Bronchial epithelial cell (primary cell): ENCODE measurements at regions not wholly inside any gene's neighbourhood (a gene's known extent, or its start where the extent isn't known, plus 50 kb on each side); places are given as distances from the start of the nearest gene placed in this dataset.

ENCODE experiments used
- DNase-seq: peaks from one replicate; pipeline ENCODE4 v3.0.0-alpha.2; 2010; ENCODE audit warnings: low read depth
- FAIRE-seq: peaks from 2 replicates; lab custom pipeline; 2011; peaks lifted over from hg19 to GRCh38; lab: Jason Lieb, UNC
- H3K27me3 ChIP-seq: 2 replicates; pipeline ENCODE4 v1.5.1; 2011; ENCODE audit warnings: low read length; ENCODE audit not compliant: control insufficient read depth, insufficient read depth
- H3K36me3 ChIP-seq: 2 replicates; pipeline ENCODE4 v1.5.1; 2011; ENCODE audit warnings: low read length; ENCODE audit not compliant: control insufficient read depth, insufficient read depth
- H3K4me3 ChIP-seq: 2 replicates; pipeline ENCODE4 v1.5.1; 2011; ENCODE audit warnings: mild to moderate bottlenecking, low read depth, low read length, control low read depth
- CTCF ChIP-seq: IDR thresholded peaks from 2 replicates; pipeline ENCODE4 v1.5.1; 2011; ENCODE audit warnings: mild to moderate bottlenecking, moderate library complexity, low read length, control low read depth, inconsistent platforms; ENCODE audit not compliant: insufficient read depth, severe bottlenecking

GRCh38 chr13:38537051-38537450, 149.8 kb upstream of the FREM2 start:
- DNase-seq, result no peak
- Histone ChIP-seq H3K36me3 (no peaks in the 10 kb centered on the region), H3K4me3 (no peak overlapping the region), H3K27me3 (no peaks in the 10 kb centered on the region)
- no peak for TF ChIP-seq CTCF
- FAIRE-seq, result no peak

GRCh38 chr13:38538422-38538821, 148.5 kb upstream of the FREM2 start:
- DNase-seq (no peak), FAIRE-seq (no peak)
- H3K27me3 ChIP-seq, result no peaks in the 10 kb centered on the region
- H3K36me3 ChIP-seq, result no peaks in the 10 kb centered on the region
- H3K4me3 ChIP-seq, result no peak overlapping the region
- no peak for TF ChIP-seq CTCF

GRCh38 chr13:38539632-38540031, 147.2 kb upstream of the FREM2 start:
- DNase-seq (no peak), FAIRE-seq (no peak)
- no peak overlapping the region for H3K4me3 ChIP-seq
- no peak for TF ChIP-seq CTCF
- no peaks in the 10 kb centered on the region for H3K36me3 ChIP-seq
- H3K27me3 ChIP-seq, result no peaks in the 10 kb centered on the region

GRCh38 chr13:38542601-38543000, 144.3 kb upstream of the FREM2 start:
- FAIRE-seq (no peak), DNase-seq (peak; percentile 72)
- TF ChIP-seq CTCF, result no peak
- Histone ChIP-seq H3K4me3 (no peak overlapping the region), H3K27me3 (no peaks in the 10 kb centered on the region), H3K36me3 (no peaks in the 10 kb centered on the region)

- DNase-seq, result peak; percentile 31
Measured at GRCh38 chr13:38543561-38543960, 143.3 kb upstream of the FREM2 start.

More at GRCh38 chr13:38543561-38543960, 143.3 kb upstream of the FREM2 start:
- no peaks in the 10 kb centered on the region for H3K27me3 ChIP-seq
- no peak overlapping the region for H3K4me3 ChIP-seq
- FAIRE-seq, result no peak
- H3K36me3 ChIP-seq, result no peaks in the 10 kb centered on the region
- no peak for TF ChIP-seq CTCF
